ENCODE measurements at regions not wholly inside any gene's neighbourhood (a gene's known extent, or its start where the extent isn't known, plus 50 kb on each side); places are given as distances from the start of the nearest gene placed in this dataset.

- no peak overlapping the region for H3K27ac ChIP-seq (ENCODE audit: low read depth, low read length, poor library complexity, severe bottlenecking)
- DNase-seq (ENCODE audit: low spot score) = no peak
- no peaks in the 10 kb centered on the region for H3K9me3 ChIP-seq (ENCODE audit: low read length)
- intact Hi-C loops (cut with micrococcal nuclease; ENCODE audit: unreplicated experiment) = no loop called here
- no peaks in the 10 kb centered on the region for H4K20me1 ChIP-seq (ENCODE audit: insufficient read depth, low read length)
- no peaks in the 10 kb centered on the region for H3K79me2 ChIP-seq (ENCODE audit: insufficient read depth, low read depth, low read length)
- POLR2A ChIA-PET = no interaction called here
- H3K4me1 ChIP-seq (ENCODE audit: insufficient read depth, low read length, poor library complexity, severe bottlenecking) = peaks cover 5% of the 10 kb centered on the region
- TF ChIP-seq, protein P1, sequence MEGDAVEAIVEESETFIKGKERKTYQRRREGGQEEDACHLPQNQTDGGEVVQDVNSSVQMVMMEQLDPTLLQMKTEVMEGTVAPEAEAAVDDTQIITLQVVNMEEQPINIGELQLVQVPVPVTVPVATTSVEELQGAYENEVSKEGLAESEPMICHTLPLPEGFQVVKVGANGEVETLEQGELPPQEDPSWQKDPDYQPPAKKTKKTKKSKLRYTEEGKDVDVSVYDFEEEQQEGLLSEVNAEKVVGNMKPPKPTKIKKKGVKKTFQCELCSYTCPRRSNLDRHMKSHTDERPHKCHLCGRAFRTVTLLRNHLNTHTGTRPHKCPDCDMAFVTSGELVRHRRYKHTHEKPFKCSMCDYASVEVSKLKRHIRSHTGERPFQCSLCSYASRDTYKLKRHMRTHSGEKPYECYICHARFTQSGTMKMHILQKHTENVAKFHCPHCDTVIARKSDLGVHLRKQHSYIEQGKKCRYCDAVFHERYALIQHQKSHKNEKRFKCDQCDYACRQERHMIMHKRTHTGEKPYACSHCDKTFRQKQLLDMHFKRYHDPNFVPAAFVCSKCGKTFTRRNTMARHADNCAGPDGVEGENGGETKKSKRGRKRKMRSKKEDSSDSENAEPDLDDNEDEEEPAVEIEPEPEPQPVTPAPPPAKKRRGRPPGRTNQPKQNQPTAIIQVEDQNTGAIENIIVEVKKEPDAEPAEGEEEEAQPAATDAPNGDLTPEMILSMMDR (conservative IDR thresholded peaks at IDR 0.05; ENCODE audit: low read length) = no peak
- TF ChIP-seq EZH2phosphoT487 (IDR thresholded peaks at IDR 0.05; ENCODE audit: borderline replicate concordance, low read depth, low read length) = no peak
- H3K4me2 ChIP-seq (ENCODE audit: low read length) = no peak overlapping the region
- H2AFZ ChIP-seq (ENCODE audit: low read length) = no peak overlapping the region
- no TSS peak for BruUV-seq (replicated peaks)
- CTCF ChIA-PET (ENCODE audit: unreplicated experiment) = no interaction called here
- H3K36me3 ChIP-seq (ENCODE audit: insufficient read depth, low read length) = no peaks in the 10 kb centered on the region
- no peaks in the 10 kb centered on the region for H3K9me2 ChIP-seq (ENCODE audit: insufficient read depth, low read length)
- no peak overlapping the region for H3K4me3 ChIP-seq (ENCODE audit: low read depth, low read length, poor library complexity, severe bottlenecking)
These were observed 58.9 kb upstream of the OPN4 start for GRCh38 chr10:86595496-86595895.

- Histone ChIP-seq H3K27ac (ENCODE audit: low read depth, low read length, poor library complexity, severe bottlenecking) (no peak overlapping the region), H3K9me3 (ENCODE audit: low read length) (no peaks in the 10 kb centered on the region), H2AFZ (ENCODE audit: low read length) (no peak overlapping the region), H3K4me1 (ENCODE audit: insufficient read depth, low read length, poor library complexity, severe bottlenecking) (peaks cover 5% of the 10 kb centered on the region), H3K4me2 (ENCODE audit: low read length) (no peak overlapping the region), H4K20me1 (ENCODE audit: insufficient read depth, low read length) (no peaks in the 10 kb centered on the region), H3K9me2 (ENCODE audit: insufficient read depth, low read length) (no peaks in the 10 kb centered on the region), H3K4me3 (ENCODE audit: low read depth, low read length, poor library complexity, severe bottlenecking) (no peak overlapping the region), H3K79me2 (ENCODE audit: insufficient read depth, low read depth, low read length) (no peaks in the 10 kb centered on the region), H3K36me3 (ENCODE audit: insufficient read depth, low read length) (no peaks in the 10 kb centered on the region)
- TF ChIP-seq, protein P1 (conservative IDR thresholded peaks at IDR 0.05; ENCODE audit: low read length) = no peak
- TF ChIP-seq EZH2phosphoT487 (IDR thresholded peaks at IDR 0.05; ENCODE audit: borderline replicate concordance, low read depth, low read length) = no peak
- BruUV-seq (replicated peaks) = no TSS peak
- intact Hi-C loops (cut with micrococcal nuclease; ENCODE audit: unreplicated experiment) = no loop called here
- CTCF ChIA-PET (ENCODE audit: unreplicated experiment) = no interaction called here
- no peak for DNase-seq (ENCODE audit: low spot score)
- POLR2A ChIA-PET = no interaction called here
These were observed 58.1 kb upstream of the OPN4 start for GRCh38 chr10:86596266-86596665.

GRCh38 chr10:86597306-86597705 lies 57.0 kb upstream of the OPN4 start:
- Histone ChIP-seq H3K4me1 (ENCODE audit: insufficient read depth, low read length, poor library complexity, severe bottlenecking) (peaks cover 5% of the 10 kb centered on the region), H3K4me3 (ENCODE audit: low read depth, low read length, poor library complexity, severe bottlenecking) (no peak overlapping the region), H4K20me1 (ENCODE audit: insufficient read depth, low read length) (no peaks in the 10 kb centered on the region), H3K36me3 (ENCODE audit: insufficient read depth, low read length) (no peaks in the 10 kb centered on the region), H3K4me2 (ENCODE audit: low read length) (no peak overlapping the region), H3K9me2 (ENCODE audit: insufficient read depth, low read length) (no peaks in the 10 kb centered on the region), H3K27ac (ENCODE audit: low read depth, low read length, poor library complexity, severe bottlenecking) (no peak overlapping the region), H3K9me3 (ENCODE audit: low read length) (no peaks in the 10 kb centered on the region), H2AFZ (ENCODE audit: low read length) (no peak overlapping the region), H3K79me2 (ENCODE audit: insufficient read depth, low read depth, low read length) (no peaks in the 10 kb centered on the region)
- ChIA-PET POLR2A (interaction anchor here (0.6 kb wide), 1 partner anchor 1864 kb away, joined by 3 read pairs; no protein-coding TSS in a partner anchor), CTCF (ENCODE audit: unreplicated experiment) (no interaction called here)
- no peak for DNase-seq (ENCODE audit: low spot score)
- BruUV-seq (replicated peaks) = no TSS peak
- no peak for TF ChIP-seq EZH2phosphoT487 (IDR thresholded peaks at IDR 0.05; ENCODE audit: borderline replicate concordance, low read depth, low read length)
- TF ChIP-seq, protein P1 (conservative IDR thresholded peaks at IDR 0.05; ENCODE audit: low read length) = no peak
- intact Hi-C loops (cut with micrococcal nuclease; ENCODE audit: unreplicated experiment) = no loop called here
